ENCODE measurements at regions not wholly inside any gene's neighbourhood (a gene's known extent, or its start where the extent isn't known, plus 50 kb on each side); places are given as distances from the start of the nearest gene placed in this dataset.

- TF ChIP-seq, protein P1, sequence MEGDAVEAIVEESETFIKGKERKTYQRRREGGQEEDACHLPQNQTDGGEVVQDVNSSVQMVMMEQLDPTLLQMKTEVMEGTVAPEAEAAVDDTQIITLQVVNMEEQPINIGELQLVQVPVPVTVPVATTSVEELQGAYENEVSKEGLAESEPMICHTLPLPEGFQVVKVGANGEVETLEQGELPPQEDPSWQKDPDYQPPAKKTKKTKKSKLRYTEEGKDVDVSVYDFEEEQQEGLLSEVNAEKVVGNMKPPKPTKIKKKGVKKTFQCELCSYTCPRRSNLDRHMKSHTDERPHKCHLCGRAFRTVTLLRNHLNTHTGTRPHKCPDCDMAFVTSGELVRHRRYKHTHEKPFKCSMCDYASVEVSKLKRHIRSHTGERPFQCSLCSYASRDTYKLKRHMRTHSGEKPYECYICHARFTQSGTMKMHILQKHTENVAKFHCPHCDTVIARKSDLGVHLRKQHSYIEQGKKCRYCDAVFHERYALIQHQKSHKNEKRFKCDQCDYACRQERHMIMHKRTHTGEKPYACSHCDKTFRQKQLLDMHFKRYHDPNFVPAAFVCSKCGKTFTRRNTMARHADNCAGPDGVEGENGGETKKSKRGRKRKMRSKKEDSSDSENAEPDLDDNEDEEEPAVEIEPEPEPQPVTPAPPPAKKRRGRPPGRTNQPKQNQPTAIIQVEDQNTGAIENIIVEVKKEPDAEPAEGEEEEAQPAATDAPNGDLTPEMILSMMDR (IDR thresholded peaks at IDR 0.05; ENCODE audit: low read depth, low read length), result no peak
- no peak for DNase-seq (ENCODE audit: low read depth, low spot score)
- H3K4me3 ChIP-seq (ENCODE audit: low read depth, low read length), result no peak overlapping the region
- in situ Hi-C loops (cut with HindIII; ENCODE audit: low sequenced_read_pairs), result no loop called here
These were observed 52.5 kb upstream of the SGCD start for GRCh38 chr5:156274453-156274852.
